ENCODE measurements at regions not wholly inside any gene's neighbourhood (a gene's known extent, or its start where the extent isn't known, plus 50 kb on each side); places are given as distances from the start of the nearest gene placed in this dataset.

DNA sequence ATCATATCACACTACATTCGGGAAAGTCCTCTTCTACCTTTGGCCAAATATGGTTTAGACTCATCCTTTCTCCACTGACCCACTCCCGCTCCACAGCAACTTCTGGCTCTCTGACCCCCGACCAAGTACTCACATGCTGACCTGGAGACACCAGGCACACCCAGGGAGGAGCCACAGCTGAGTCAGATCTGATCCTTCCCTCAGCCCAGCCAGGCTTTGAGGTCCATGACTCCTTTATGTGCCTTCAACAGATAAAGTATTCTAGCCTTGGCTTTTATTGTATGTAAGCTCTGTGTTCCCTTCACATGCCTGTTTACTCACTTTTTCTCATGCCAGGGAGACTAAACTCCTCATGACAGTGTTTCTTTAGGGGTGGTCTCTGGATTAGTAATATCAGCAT lies 166.9 kb upstream of the UMPS start:
- H3K36me3 ChIP-seq = no peaks in the 10 kb centered on the region
- H3K27ac ChIP-seq = no peak overlapping the region
- no peaks in the 10 kb centered on the region for H3K27me3 ChIP-seq (ENCODE audit: insufficient read depth, low read depth, severe bottlenecking)
- H3K4me3 ChIP-seq (ENCODE audit: low read depth, low read length) = no peak overlapping the region
- no peak for DNase-seq
- H3K9me3 ChIP-seq (ENCODE audit: severe bottlenecking) = no peaks in the 10 kb centered on the region
- no peak for TF ChIP-seq CTCF (IDR thresholded peaks at IDR 0.05; ENCODE audit: low read depth, low read length)

- H3K36me3 ChIP-seq = no peaks in the 10 kb centered on the region
Measured at GRCh38 chr3:124565013-124565412, 165.2 kb upstream of the UMPS start.

GRCh38 chr3:124565551-124565950 lies 164.7 kb upstream of the UMPS start:
- Histone ChIP-seq H3K4me3 (ENCODE audit: low read depth, low read length) (no peak overlapping the region), H3K27ac (no peak overlapping the region), H3K27me3 (ENCODE audit: insufficient read depth, low read depth, severe bottlenecking) (no peaks in the 10 kb centered on the region), H3K36me3 (no peaks in the 10 kb centered on the region), H3K9me3 (ENCODE audit: severe bottlenecking) (no peaks in the 10 kb centered on the region)
- no peak for DNase-seq
- TF ChIP-seq CTCF (IDR thresholded peaks at IDR 0.05; ENCODE audit: low read depth, low read length) = no peak

More at GRCh38 chr3:124565013-124565412, 165.2 kb upstream of the UMPS start:
- H3K27me3 ChIP-seq (ENCODE audit: insufficient read depth, low read depth, severe bottlenecking) = no peaks in the 10 kb centered on the region
- DNase-seq = peak; percentile 77
- H3K9me3 ChIP-seq (ENCODE audit: severe bottlenecking) = no peaks in the 10 kb centered on the region
- H3K27ac ChIP-seq = no peak overlapping the region
- no peak overlapping the region for H3K4me3 ChIP-seq (ENCODE audit: low read depth, low read length)
- peak; percentile 73 for TF ChIP-seq CTCF (IDR thresholded peaks at IDR 0.05; ENCODE audit: low read depth, low read length)

- Histone ChIP-seq H3K9me3 (ENCODE audit: severe bottlenecking) (no peaks in the 10 kb centered on the region), H3K4me3 (ENCODE audit: low read depth, low read length) (no peak overlapping the region), H3K27ac (no peak overlapping the region), H3K36me3 (no peaks in the 10 kb centered on the region), H3K27me3 (ENCODE audit: insufficient read depth, low read depth, severe bottlenecking) (no peaks in the 10 kb centered on the region)
- DNase-seq = no peak
- no peak for TF ChIP-seq CTCF (IDR thresholded peaks at IDR 0.05; ENCODE audit: low read depth, low read length)
Measured at GRCh38 chr3:124566701-124567100, 163.6 kb upstream of the UMPS start.

DNA sequence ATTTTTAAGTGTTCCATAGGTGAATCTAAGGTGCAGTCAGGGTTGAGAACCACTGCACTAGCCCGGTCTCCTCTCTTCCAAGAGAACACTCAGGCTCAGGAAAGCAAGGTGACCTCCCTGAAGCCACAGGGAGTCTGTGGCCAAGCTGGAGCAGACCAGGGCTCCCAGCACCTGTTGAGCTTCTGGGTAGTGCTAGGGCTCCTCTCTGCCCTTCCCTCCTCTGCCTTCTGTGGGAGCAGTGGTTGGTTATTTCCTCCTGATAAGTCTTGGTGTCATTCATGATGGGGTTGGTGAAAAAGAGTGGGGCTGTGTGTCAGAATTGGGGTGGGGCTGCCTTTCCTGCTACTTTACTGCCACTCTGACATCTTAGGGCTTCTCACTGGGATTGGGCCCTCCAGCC lies 163.1 kb upstream of the UMPS start:
- H3K27me3 ChIP-seq (ENCODE audit: insufficient read depth, low read depth, severe bottlenecking) = no peaks in the 10 kb centered on the region
- H3K27ac ChIP-seq = no peak overlapping the region
- no peak for TF ChIP-seq CTCF (IDR thresholded peaks at IDR 0.05; ENCODE audit: low read depth, low read length)
- DNase-seq = no peak
- no peak overlapping the region for H3K4me3 ChIP-seq (ENCODE audit: low read depth, low read length)
- H3K9me3 ChIP-seq (ENCODE audit: severe bottlenecking) = no peaks in the 10 kb centered on the region
- H3K36me3 ChIP-seq = no peaks in the 10 kb centered on the region

GRCh38 chr3:124569761-124570160 lies 160.5 kb upstream of the UMPS start:
- H3K27ac ChIP-seq = no peak overlapping the region
- H3K4me3 ChIP-seq (ENCODE audit: low read depth, low read length) = no peak overlapping the region
- H3K27me3 ChIP-seq (ENCODE audit: insufficient read depth, low read depth, severe bottlenecking) = no peaks in the 10 kb centered on the region
- H3K9me3 ChIP-seq (ENCODE audit: severe bottlenecking) = no peaks in the 10 kb centered on the region
- TF ChIP-seq CTCF (IDR thresholded peaks at IDR 0.05; ENCODE audit: low read depth, low read length) = no peak
- no peaks in the 10 kb centered on the region; the same call in 1 of the 2 replicates for H3K36me3 ChIP-seq
- no peak for DNase-seq
